Right lobe of liver (tissue), 4 donors: ENCODE measurements at regions not wholly inside any gene's neighbourhood (a gene's known extent, or its start where the extent isn't known, plus 50 kb on each side); places are given as distances from the start of the nearest gene placed in this dataset.

Source experiments
- CTCF ChIP-seq, 4 donors: fragments of 200-600 bp in 3 of 4; fragments of 450-650 bp in 1 of 4; IDR thresholded peaks; one replicate each; pipeline versions ENCODE4 v1.5.1 to v1.8.0; 2016 to 2022; ENCODE audit warnings: antibody characterized with exemption in 4 of 4, mild to moderate bottlenecking in 2 of 4
- POLR2A ChIP-seq: fragments of 450-650 bp; IDR thresholded peaks from one replicate; pipeline ENCODE4 v1.6.1; 2017; ENCODE audit warnings: antibody characterized with exemption, mild to moderate bottlenecking
- donor health status: DM: no; HTN: no; CAD: no.
- donor health status: DM: no; HTN: no; CAD: no.
- donor health status: DM: no; HTN: yes; CAD: no.

- TF ChIP-seq POLR2A (no peak), CTCF (IDR thresholded peaks at IDR 0.05) (no peak)
Observed at GRCh38 chr11:130555251-130555841, 106.9 kb downstream of the ADAMTS15 start.
